B cell (primary cell): ENCODE measurements at regions not wholly inside any gene's neighbourhood (a gene's known extent, or its start where the extent isn't known, plus 50 kb on each side); places are given as distances from the start of the nearest gene placed in this dataset.

Experiments
- ATAC-seq: fragments of 200-7000 bp; cut with Tn5 transposase; one replicate; pipeline ENCODE4 v1.10.0; 2021; ENCODE audit warnings: low read depth, mild to moderate bottlenecking, moderate number of reproducible peaks, moderate library complexity
- CTCF ChIA-PET: fragments of 350-600 bp; sonication (Branson Sonifier 250); formaldehyde crosslinking; loops from one replicate; lab custom pipeline; 2021; ENCODE audit warnings: antibody characterized with exemption, inconsistent platforms; lab: Charles Lee
- POLR2A ChIA-PET: fragments of 350-600 bp; sonication (Branson Sonifier 250); formaldehyde crosslinking; loops from one replicate; lab custom pipeline; 2021; ENCODE audit warnings: antibody characterized with exemption; lab: Charles Lee
- DNase-seq: peaks from one replicate; pipeline ENCODE4 v3.0.0; 2013
- H2AFZ ChIP-seq: 2 replicates; pipeline ENCODE4 v1.6.1; 2012; ENCODE audit warnings: mild to moderate bottlenecking, low read depth, low read length; ENCODE audit not compliant: insufficient read depth, poor library complexity, severe bottlenecking
- H3K27ac ChIP-seq, 2 donors: 1 replicate in 1 of 2; 2 replicates in 1 of 2; pipeline ENCODE4 v1.5.1; 2012 to 2013; ENCODE audit warnings: low read length in 2 of 2, mild to moderate bottlenecking in 2 of 2, moderate library complexity in 1 of 2
- H3K27me3 ChIP-seq, 4 experiments: fragments of 200-600 bp in 1 of 4; sonication (generic) in 1 of 4; replicated peaks in 1 of 4; 1 replicate in 2 of 4; 2 replicates in 2 of 4; pipeline versions ENCODE4 v1.6.1 to v1.7.0; 2013 to 2016; ENCODE audit warnings: low read length in 3 of 4, mild to moderate bottlenecking in 2 of 4, mixed read lengths in 1 of 4, moderate library complexity in 1 of 4; ENCODE audit not compliant: insufficient read depth in 4 of 4, control insufficient read depth in 3 of 4; ENCODE audit errors: control extremely low read depth in 1 of 4
- H3K36me3 ChIP-seq, 2 experiments: replicated peaks in 1 of 2; 1 replicate in 1 of 2; 2 replicates in 1 of 2; pipeline versions ENCODE4 v1.6.1 to v1.7.1; 2013; ENCODE audit warnings: low read length in 1 of 2; ENCODE audit not compliant: insufficient read depth in 2 of 2, control insufficient read depth in 1 of 2; ENCODE audit errors: control extremely low read depth in 1 of 2, extremely low read depth in 1 of 2
- H3K4me1 ChIP-seq, 2 donors: fragments of 200-600 bp in 1 of 2; sonication (generic) in 1 of 2; 1 replicate in 1 of 2; 2 replicates in 1 of 2; pipeline versions ENCODE4 v1.5.1 to v1.6.1; 2013 to 2017; ENCODE audit warnings: low read length in 2 of 2; ENCODE audit not compliant: control insufficient read depth in 2 of 2, insufficient read depth in 2 of 2
- H3K4me2 ChIP-seq: replicated peaks from 2 replicates; pipeline ENCODE3; 2012; ENCODE audit warnings: mild to moderate bottlenecking, low read depth, low read length; ENCODE audit not compliant: poor library complexity, severe bottlenecking
- H3K4me3 ChIP-seq, 5 experiments: fragments of 200-600 bp in 1 of 5; sonication (generic) in 1 of 5; 1 replicate in 3 of 5; 2 replicates in 2 of 5; pipeline versions ENCODE4 v1.5.1 to v1.7.0; 2011 to 2016; ENCODE audit warnings: low read length in 4 of 5, mild to moderate bottlenecking in 4 of 5, low read depth in 2 of 5, control low read depth in 1 of 5, moderate library complexity in 1 of 5; ENCODE audit not compliant: insufficient read depth in 1 of 5; ENCODE audit errors: control extremely low read depth in 1 of 5, extremely low read depth in 1 of 5
- H3K79me2 ChIP-seq: fragments of 200-600 bp; sonication (generic); one replicate; pipeline ENCODE4 v1.6.0; 2016; ENCODE audit warnings: low read length; ENCODE audit not compliant: control insufficient read depth, insufficient read depth
- H3K9ac ChIP-seq: fragments of 200-600 bp; sonication (generic); 2 replicates; pipeline ENCODE4 v1.6.1; 2017; ENCODE audit warnings: mild to moderate bottlenecking, low read length, moderate library complexity
- H3K9me3 ChIP-seq, 3 donors: one replicate each; pipeline versions ENCODE4 v1.6.1 to v1.7.1; 2013; ENCODE audit warnings: low read length in 2 of 3; ENCODE audit not compliant: control insufficient read depth in 2 of 3, insufficient read depth in 1 of 3; ENCODE audit errors: control extremely low read depth in 1 of 3
- H4K20me1 ChIP-seq: 2 replicates; pipeline ENCODE4 v1.6.0; 2012; ENCODE audit warnings: mild to moderate bottlenecking, low read length; ENCODE audit not compliant: insufficient read depth, control insufficient read depth, poor library complexity, severe bottlenecking
- H3K27ac Mint-ChIP-seq: one replicate; pipeline ENCODE4 v1.8.0; 2021; ENCODE audit warnings: mixed read lengths
- H3K27me3 Mint-ChIP-seq: one replicate; pipeline ENCODE4 v1.8.0; 2021; ENCODE audit warnings: mixed read lengths
- H3K4me1 Mint-ChIP-seq: one replicate; pipeline ENCODE4 v1.8.0; 2021; ENCODE audit warnings: mixed read lengths
- H3K4me3 Mint-ChIP-seq: one replicate; pipeline ENCODE4 v1.8.0; 2021; ENCODE audit warnings: mixed read lengths
- H3K9me3 Mint-ChIP-seq: one replicate; pipeline ENCODE4 v1.8.0; 2022; ENCODE audit warnings: mixed read lengths; ENCODE audit not compliant: insufficient read depth
- CTCF ChIP-seq: fragments of 200-600 bp; IDR thresholded peaks from one replicate; pipeline ENCODE4 v1.8.0; 2022; ENCODE audit warnings: antibody characterized with exemption, mild to moderate bottlenecking
- EZH2 ChIP-seq: IDR thresholded peaks from 2 replicates; pipeline ENCODE4 v1.6.1; 2012; ENCODE audit warnings: borderline replicate concordance, low read depth, mild to moderate bottlenecking, moderate library complexity, low read length; ENCODE audit not compliant: insufficient read depth, poor library complexity, severe bottlenecking
- WGBS: methylation state at CpG from one replicate; pipeline ENCODE4 v1.1.5; 2013; ENCODE audit warnings: missing lambda C conversion rate; ENCODE audit not compliant: insufficient coverage; 5-methylcytosine and 5-hydroxymethylcytosine counted together
- intact Hi-C: fragments of 100-400 bp; cut with micrococcal nuclease; formaldehyde crosslinking; loops from one replicate; pipeline ENCODE4 v1.10.0; 2022

GRCh38 chr1:189438808-189439207 lies 1038.9 kb downstream of the BRINP3 start:
- TF ChIP-seq EZH2 (no peak), CTCF (no peak)
- Mint-ChIP-seq H3K27me3 (no peaks in the 10 kb centered on the region), H3K4me3 (no peak overlapping the region), H3K9me3 (no peaks in the 10 kb centered on the region), H3K4me1 (no peaks in the 10 kb centered on the region), H3K27ac (no peak overlapping the region)
- ChIA-PET POLR2A (no interaction called here), CTCF (no interaction called here)
- no peaks in the 10 kb centered on the region for H3K36me3 ChIP-seq
- no peak for ATAC-seq
- DNase-seq = no peak
- H3K4me3 ChIP-seq = no peak overlapping the region
- H3K27me3 ChIP-seq = no peaks in the 10 kb centered on the region
- H3K79me2 ChIP-seq = no peaks in the 10 kb centered on the region
- intact Hi-C loops = no loop called here
- no peaks in the 10 kb centered on the region for H3K9me3 ChIP-seq
- no peak overlapping the region for H3K4me2 ChIP-seq
- no peaks in the 10 kb centered on the region for H4K20me1 ChIP-seq
- no peak overlapping the region for H3K9ac ChIP-seq
- no peaks in the 10 kb centered on the region for H3K4me1 ChIP-seq
- no CpG with 5 or more reads among the region's 3 CpGs for WGBS
- H2AFZ ChIP-seq = no peak overlapping the region
- H3K27ac ChIP-seq = no peak overlapping the region

GRCh38 chr1:189463166-189463565 lies 1014.5 kb downstream of the BRINP3 start:
- CTCF ChIA-PET = no interaction called here
- POLR2A ChIA-PET = no interaction called here
- no peaks in the 10 kb centered on the region for H3K27me3 Mint-ChIP-seq
- intact Hi-C loops = no loop called here
- no peaks in the 10 kb centered on the region for H3K4me1 ChIP-seq
- TF ChIP-seq EZH2 (no peak), CTCF (no peak)
- DNase-seq (no peak), ATAC-seq (no peak)
- H3K27me3 ChIP-seq = no peaks in the 10 kb centered on the region
- no peaks in the 10 kb centered on the region for H3K79me2 ChIP-seq
- H3K4me3 ChIP-seq = no peak overlapping the region
- WGBS = 93% methylated on average over 3 of the region's 4 CpGs
- peaks cover 7% of the 10 kb centered on the region for H3K9me3 Mint-ChIP-seq
- no peaks in the 10 kb centered on the region for H4K20me1 ChIP-seq
- no peaks in the 10 kb centered on the region for H3K4me1 Mint-ChIP-seq
- H3K4me3 Mint-ChIP-seq = no peak overlapping the region
- no peak overlapping the region for H3K4me2 ChIP-seq
- H3K9ac ChIP-seq = no peak overlapping the region
- no peak overlapping the region for H2AFZ ChIP-seq
- H3K36me3 ChIP-seq = no peaks in the 10 kb centered on the region
- H3K9me3 ChIP-seq = no peaks in the 10 kb centered on the region
- no peak overlapping the region for H3K27ac Mint-ChIP-seq
- H3K27ac ChIP-seq = no peak overlapping the region
